ENCODE measurements at regions not wholly inside any gene's neighbourhood (a gene's known extent, or its start where the extent isn't known, plus 50 kb on each side); places are given as distances from the start of the nearest gene placed in this dataset.
"Not testable (repeated sequence)": the region's sequence is repeated elsewhere in the genome, so short reads cannot be mapped to it uniquely, and the experiment has no call there.

- DNase-seq (ENCODE audit: low read depth in 2 of 2): no peak
- Histone ChIP-seq H3K27ac (ENCODE audit: insufficient read depth, low read length) (no peak overlapping the region), H2AFZ (ENCODE audit: low read length) (no peak overlapping the region), H3K4me1 (ENCODE audit: control insufficient read depth, extremely low read depth, insufficient read depth, low read length) (no peaks in the 10 kb centered on the region), H3K9ac (ENCODE audit: insufficient read depth, low read length) (no peak overlapping the region), H3K9me3 (ENCODE audit: control insufficient read depth, insufficient read depth, low read depth, low read length) (no peaks in the 10 kb centered on the region), H4K20me1 (ENCODE audit: control insufficient read depth, extremely low read depth, insufficient read depth, low read length) (no peaks in the 10 kb centered on the region), H3K36me3 (ENCODE audit: control insufficient read depth, insufficient read depth, low read length) (no peaks in the 10 kb centered on the region), H3K27me3 (ENCODE audit: control insufficient read depth, insufficient read depth, low read length) (no peaks in the 10 kb centered on the region), H3K4me2 (ENCODE audit: extremely low read depth, insufficient read depth, low read length) (no peak overlapping the region), H3K79me2 (ENCODE audit: control insufficient read depth, insufficient read depth, low read length) (no peaks in the 10 kb centered on the region), H3K4me3 (replicated peaks in 1 of 4; ENCODE audit: control extremely low read depth in 1 of 4, insufficient read depth in 1 of 4, low read depth in 3 of 4, low read length in 4 of 4) (no peak overlapping the region)
- no peak for TF ChIP-seq EZH2 (IDR thresholded peaks at IDR 0.05; ENCODE audit: low read length, missing control alignments)
- TF ChIP-seq CTCF (conservative IDR thresholded peaks at IDR 0.05 in 1 of 2, IDR thresholded peaks at IDR 0.05 in 1 of 2; ENCODE audit: low read depth in 1 of 2, low read length in 2 of 2): no peak
Observed at GRCh38 chr5:60458666-60459065, 241.3 kb downstream of the DEPDC1B start.

GRCh38 chr5:60457233-60457632, 242.7 kb downstream of the DEPDC1B start:
- H3K36me3 ChIP-seq (ENCODE audit: control insufficient read depth, insufficient read depth, low read length): no peaks in the 10 kb centered on the region

DNA sequence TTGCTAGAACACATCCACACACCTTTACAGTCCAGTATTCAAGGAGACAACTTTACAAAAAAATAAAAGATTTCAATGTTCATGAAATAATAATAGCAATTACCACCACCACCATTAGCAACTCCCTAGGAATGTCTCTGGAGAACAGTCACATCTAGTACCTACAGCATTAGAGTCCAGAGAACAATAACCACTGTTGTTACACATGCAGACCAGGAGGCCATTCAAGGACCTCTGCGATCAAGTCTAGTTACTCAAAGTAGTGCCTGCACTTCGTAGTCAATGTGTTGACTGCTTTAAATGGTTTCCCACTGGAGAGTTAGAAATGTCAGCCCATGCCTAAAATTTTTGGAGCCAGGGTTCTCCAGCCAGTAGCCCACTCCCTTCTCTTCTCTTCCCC, 244.4 kb downstream of the DEPDC1B start:
- TF ChIP-seq EZH2 (IDR thresholded peaks at IDR 0.05; ENCODE audit: low read length, missing control alignments) (no peak), CTCF (conservative IDR thresholded peaks at IDR 0.05 in 1 of 2, IDR thresholded peaks at IDR 0.05 in 1 of 2; ENCODE audit: low read depth in 1 of 2, low read length in 2 of 2) (no peak)
- H2AFZ ChIP-seq (ENCODE audit: low read length): no peak overlapping the region
- H3K27me3 ChIP-seq (ENCODE audit: control insufficient read depth, insufficient read depth, low read length): no peaks in the 10 kb centered on the region
- no peak overlapping the region for H3K27ac ChIP-seq (ENCODE audit: insufficient read depth, low read length)
- no peaks in the 10 kb centered on the region for H3K4me1 ChIP-seq (ENCODE audit: control insufficient read depth, extremely low read depth, insufficient read depth, low read length)
- H3K9ac ChIP-seq (ENCODE audit: insufficient read depth, low read length): no peak overlapping the region
- no peaks in the 10 kb centered on the region for H4K20me1 ChIP-seq (ENCODE audit: control insufficient read depth, extremely low read depth, insufficient read depth, low read length)
- DNase-seq (ENCODE audit: low read depth in 2 of 2): no peak
- no peaks in the 10 kb centered on the region for H3K79me2 ChIP-seq (ENCODE audit: control insufficient read depth, insufficient read depth, low read length)
- no peaks in the 10 kb centered on the region for H3K9me3 ChIP-seq (ENCODE audit: control insufficient read depth, insufficient read depth, low read depth, low read length)
- no peak overlapping the region for H3K4me2 ChIP-seq (ENCODE audit: extremely low read depth, insufficient read depth, low read length)
- no peaks in the 10 kb centered on the region for H3K36me3 ChIP-seq (ENCODE audit: control insufficient read depth, insufficient read depth, low read length)
- H3K4me3 ChIP-seq (replicated peaks in 1 of 4; ENCODE audit: control extremely low read depth in 1 of 4, insufficient read depth in 1 of 4, low read depth in 3 of 4, low read length in 4 of 4): no peak overlapping the region

More at GRCh38 chr5:60457233-60457632, 242.7 kb downstream of the DEPDC1B start:
- no peaks in the 10 kb centered on the region for H3K79me2 ChIP-seq (ENCODE audit: control insufficient read depth, insufficient read depth, low read length)
- no peaks in the 10 kb centered on the region for H4K20me1 ChIP-seq (ENCODE audit: control insufficient read depth, extremely low read depth, insufficient read depth, low read length)
- H3K4me2 ChIP-seq (ENCODE audit: extremely low read depth, insufficient read depth, low read length): no peak overlapping the region
- no peak overlapping the region for H3K27ac ChIP-seq (ENCODE audit: insufficient read depth, low read length)
- no peak overlapping the region for H3K9ac ChIP-seq (ENCODE audit: insufficient read depth, low read length)
- no peak overlapping the region for H2AFZ ChIP-seq (ENCODE audit: low read length)
- DNase-seq (ENCODE audit: low read depth in 2 of 2): no peak
- no peak overlapping the region for H3K4me3 ChIP-seq (replicated peaks in 1 of 4; ENCODE audit: control extremely low read depth in 1 of 4, insufficient read depth in 1 of 4, low read depth in 3 of 4, low read length in 4 of 4)
- H3K4me1 ChIP-seq (ENCODE audit: control insufficient read depth, extremely low read depth, insufficient read depth, low read length): no peaks in the 10 kb centered on the region
- H3K27me3 ChIP-seq (ENCODE audit: control insufficient read depth, insufficient read depth, low read length): no peaks in the 10 kb centered on the region
- TF ChIP-seq EZH2 (IDR thresholded peaks at IDR 0.05; ENCODE audit: low read length, missing control alignments) (no peak), CTCF (conservative IDR thresholded peaks at IDR 0.05 in 1 of 2, IDR thresholded peaks at IDR 0.05 in 1 of 2; ENCODE audit: low read depth in 1 of 2, low read length in 2 of 2) (no peak)
- H3K9me3 ChIP-seq (ENCODE audit: control insufficient read depth, insufficient read depth, low read depth, low read length): no peaks in the 10 kb centered on the region

DNA sequence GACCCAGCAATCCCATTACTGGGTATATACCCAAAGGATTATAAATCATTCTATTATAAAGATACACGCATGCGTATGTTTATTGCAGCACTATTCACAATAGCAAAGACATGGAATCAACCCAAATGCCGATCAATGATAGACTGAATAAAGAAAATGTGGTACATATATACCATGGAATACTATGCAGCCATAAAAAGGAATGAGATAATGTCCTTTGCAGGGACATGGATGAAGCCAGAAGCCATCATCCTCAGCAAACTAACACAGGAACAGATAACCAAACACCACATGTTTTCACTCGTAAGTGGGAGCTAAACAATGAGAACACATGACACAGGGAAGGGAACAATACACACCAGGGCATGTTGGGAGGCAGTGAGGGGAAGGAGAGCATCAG, 245.7 kb downstream of the DEPDC1B start:
- H2AFZ ChIP-seq (ENCODE audit: low read length); H3K27ac ChIP-seq (ENCODE audit: insufficient read depth, low read length); H3K27me3 ChIP-seq (ENCODE audit: control insufficient read depth, insufficient read depth, low read length); DNase-seq (ENCODE audit: low read depth in 2 of 2); H4K20me1 ChIP-seq (ENCODE audit: control insufficient read depth, extremely low read depth, insufficient read depth, low read length); H3K36me3 ChIP-seq (ENCODE audit: control insufficient read depth, insufficient read depth, low read length); H3K9ac ChIP-seq (ENCODE audit: insufficient read depth, low read length); H3K4me3 ChIP-seq (replicated peaks in 1 of 4; ENCODE audit: control extremely low read depth in 1 of 4, insufficient read depth in 1 of 4, low read depth in 3 of 4, low read length in 4 of 4); H3K79me2 ChIP-seq (ENCODE audit: control insufficient read depth, insufficient read depth, low read length); H3K4me2 ChIP-seq (ENCODE audit: extremely low read depth, insufficient read depth, low read length); H3K9me3 ChIP-seq (ENCODE audit: control insufficient read depth, insufficient read depth, low read depth, low read length); H3K4me1 ChIP-seq (ENCODE audit: control insufficient read depth, extremely low read depth, insufficient read depth, low read length): not testable (repeated sequence)
